HS-27A (cell line): ENCODE measurements at regions not wholly inside any gene's neighbourhood (a gene's known extent, or its start where the extent isn't known, plus 50 kb on each side); places are given as distances from the start of the nearest gene placed in this dataset.
"Not testable (repeated sequence)": the region's sequence is repeated elsewhere in the genome, so short reads cannot be mapped to it uniquely, and the experiment has no call there.

Source experiments
- DNase-seq: peaks from one replicate; pipeline ENCODE4 v3.0.0-alpha.2; 2012; ENCODE audit warnings: low read depth, missing footprints

GRCh38 chr7:29703830-29704229, 102.5 kb upstream of the WIPF3 start:
- not testable (repeated sequence) for DNase-seq

GRCh38 chr7:29709002-29709401, 97.3 kb upstream of the WIPF3 start:
- not testable (repeated sequence) for DNase-seq

DNA sequence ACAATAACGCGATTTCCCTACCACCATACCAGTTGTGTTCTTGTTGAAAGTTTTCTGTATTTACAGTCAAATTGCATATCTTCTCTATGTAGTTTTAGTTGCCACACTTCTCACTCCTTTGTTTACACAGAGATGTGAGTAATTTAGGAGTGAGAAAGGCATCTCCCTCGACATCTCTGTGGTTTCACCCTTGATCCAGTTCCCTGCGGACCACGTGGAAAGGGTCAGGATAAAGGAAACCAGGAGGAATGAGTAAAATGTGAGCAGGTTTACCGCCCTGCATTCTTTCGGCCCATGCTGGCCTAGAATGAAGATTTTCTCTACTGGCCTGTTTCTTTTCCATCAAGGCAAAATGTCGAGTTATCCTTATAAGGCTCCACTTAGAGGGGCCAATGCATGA, 83.2 kb upstream of the WIPF3 start:
- DNase-seq = peak; percentile 82

DNA sequence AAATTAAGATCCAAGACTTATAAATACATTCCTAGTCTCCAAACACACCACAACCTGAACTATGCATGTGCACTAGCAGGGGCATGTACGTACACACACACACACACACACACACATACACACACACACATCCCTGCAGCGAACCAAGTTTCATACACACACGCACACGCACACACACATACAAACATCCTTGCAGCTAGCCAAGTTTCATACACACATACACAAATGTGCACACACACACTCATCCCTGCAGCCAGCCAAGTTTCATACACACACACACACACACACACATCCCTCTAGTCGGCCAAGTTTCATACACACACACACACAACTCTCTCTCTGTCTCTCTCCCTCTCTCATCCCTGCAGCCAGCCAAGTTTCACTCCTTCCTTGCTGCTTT, 82.7 kb upstream of the WIPF3 start:
- DNase-seq = peak; percentile 26

DNA sequence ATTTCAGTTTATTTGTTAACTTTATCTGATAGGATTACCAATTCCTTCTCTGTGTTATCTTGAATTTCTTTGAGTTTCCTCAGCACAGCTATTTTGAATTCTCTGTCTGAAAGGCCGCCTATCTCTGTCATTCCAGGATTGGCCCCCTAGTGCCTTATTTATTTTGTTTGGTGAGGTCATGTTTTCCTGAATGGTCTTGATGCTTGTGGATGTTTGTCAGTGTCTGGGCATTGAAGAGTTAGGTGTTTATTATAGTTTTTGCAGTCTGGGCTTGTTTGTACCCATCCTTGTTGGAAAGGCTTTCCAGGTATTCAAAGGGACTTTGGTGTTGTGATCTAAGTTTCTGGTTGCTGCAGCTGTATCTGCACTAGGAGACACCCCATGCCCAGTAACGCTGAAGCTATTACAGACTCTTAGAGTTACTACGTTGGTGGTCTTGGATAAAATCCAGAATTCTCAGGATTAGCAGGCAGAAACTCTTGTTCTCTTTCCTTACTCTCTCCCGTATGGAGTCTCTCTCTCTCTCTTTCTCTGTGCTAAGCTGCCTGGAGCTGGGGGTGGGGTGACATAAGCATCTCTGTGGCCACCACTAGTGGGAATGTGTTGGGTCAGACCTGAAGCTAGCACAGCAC, 76.7 kb upstream of the WIPF3 start:
- not testable (repeated sequence) for DNase-seq

GRCh38 chr7:29734246-29734731, 72.0 kb upstream of the WIPF3 start:
- no peak for DNase-seq

- not testable (repeated sequence) for DNase-seq
Measured at GRCh38 chr7:29747645-29748245, 58.6 kb upstream of the WIPF3 start.

DNA sequence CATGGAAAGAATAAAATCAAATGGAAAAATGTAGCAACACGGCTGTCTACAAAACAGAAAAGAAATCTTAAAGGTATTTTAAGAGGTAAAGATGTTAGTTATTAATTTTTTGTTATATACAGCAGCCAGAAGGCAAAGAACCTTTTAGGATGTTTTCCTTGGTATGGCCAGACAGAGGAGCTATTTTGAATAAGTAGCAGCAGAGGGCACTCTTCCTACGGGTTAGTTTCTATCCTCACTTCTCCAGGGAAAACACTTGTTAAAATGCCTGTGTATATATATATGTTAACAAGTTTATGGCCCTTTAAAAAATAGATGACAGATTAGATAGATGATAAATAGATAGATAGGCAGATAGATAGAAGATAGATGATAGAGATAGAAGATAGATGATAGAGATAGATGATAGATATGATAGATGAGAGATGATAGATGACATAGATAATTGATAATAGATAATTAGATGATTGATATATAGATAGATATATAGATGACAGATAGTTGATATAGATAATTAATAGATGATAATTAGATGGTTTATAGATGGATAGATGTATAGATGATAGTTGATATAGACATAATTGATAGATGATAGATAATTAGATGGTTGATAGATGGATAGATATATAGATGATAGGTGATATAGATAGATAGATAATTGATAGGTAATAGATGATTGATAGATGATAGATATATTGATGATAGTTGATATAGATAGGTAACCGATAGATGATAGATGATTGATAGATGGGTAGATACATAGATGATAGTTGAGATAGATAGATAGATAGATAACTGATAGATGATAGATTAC, 57.8 kb upstream of the WIPF3 start:
- DNase-seq = peak; percentile 1

GRCh38 chr7:29749701-29750321, 56.5 kb upstream of the WIPF3 start:
- no peak for DNase-seq

DNA sequence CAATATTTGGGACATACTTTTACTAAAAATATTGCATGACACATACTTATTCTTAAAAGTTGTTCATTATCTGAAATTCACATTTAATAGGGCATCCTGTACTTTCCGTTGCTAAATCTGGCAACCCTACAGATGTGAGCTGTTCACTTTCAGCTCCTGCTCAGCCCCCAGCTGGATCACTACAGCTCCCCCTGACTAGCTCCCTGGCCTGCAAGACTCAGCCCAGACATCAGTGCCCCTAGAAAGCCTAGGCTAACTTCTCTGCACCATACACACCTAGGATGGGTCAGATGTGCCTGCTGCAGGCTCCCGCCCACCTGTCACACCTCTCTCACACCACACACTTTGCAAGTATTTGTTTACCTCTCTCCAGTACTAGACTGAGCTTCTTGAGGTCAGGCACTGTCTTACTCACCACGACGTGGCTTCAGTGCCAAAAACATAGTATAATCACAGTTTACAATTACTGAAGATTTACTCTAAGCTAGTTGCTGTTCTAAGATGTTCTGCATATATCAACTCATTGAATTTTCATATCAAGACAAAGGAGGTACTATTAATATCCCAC, 55.9 kb upstream of the WIPF3 start:
- not testable (repeated sequence) for DNase-seq

GRCh38 chr7:29751012-29751411, 55.3 kb upstream of the WIPF3 start:
- not testable (repeated sequence) for DNase-seq

DNA sequence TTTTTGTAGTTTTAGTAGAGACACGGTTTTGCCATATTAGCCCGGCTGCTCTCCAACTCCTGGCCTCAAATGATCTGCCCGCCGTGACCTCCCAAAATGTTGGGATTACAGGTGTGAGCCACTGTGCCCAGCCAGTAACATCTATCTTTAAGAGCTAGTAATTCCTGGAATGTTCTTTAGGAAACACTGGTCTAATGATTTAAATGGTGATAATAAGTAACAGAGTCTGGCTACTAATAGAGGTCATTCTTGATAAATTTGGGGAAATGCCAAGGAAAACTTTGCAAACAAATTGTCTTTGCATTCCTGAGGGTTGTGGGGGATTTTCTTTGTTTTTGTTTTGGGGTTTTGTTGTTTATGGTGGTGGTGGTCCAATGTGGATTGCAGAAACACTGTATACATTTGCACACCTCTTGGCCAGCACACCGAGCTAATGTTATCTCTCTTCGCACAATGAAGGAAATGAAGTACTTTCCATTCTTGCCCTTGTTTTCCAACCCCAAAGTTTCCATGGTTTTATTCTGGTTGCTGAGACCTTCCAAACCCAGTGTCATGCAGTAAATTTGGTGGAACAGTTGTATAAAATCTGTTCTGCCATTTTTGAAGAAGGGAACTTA, 51.3 kb upstream of the WIPF3 start:
- DNase-seq = no peak
